ENCODE measurements at regions not wholly inside any gene's neighbourhood (a gene's known extent, or its start where the extent isn't known, plus 50 kb on each side); places are given as distances from the start of the nearest gene placed in this dataset.

DNA sequence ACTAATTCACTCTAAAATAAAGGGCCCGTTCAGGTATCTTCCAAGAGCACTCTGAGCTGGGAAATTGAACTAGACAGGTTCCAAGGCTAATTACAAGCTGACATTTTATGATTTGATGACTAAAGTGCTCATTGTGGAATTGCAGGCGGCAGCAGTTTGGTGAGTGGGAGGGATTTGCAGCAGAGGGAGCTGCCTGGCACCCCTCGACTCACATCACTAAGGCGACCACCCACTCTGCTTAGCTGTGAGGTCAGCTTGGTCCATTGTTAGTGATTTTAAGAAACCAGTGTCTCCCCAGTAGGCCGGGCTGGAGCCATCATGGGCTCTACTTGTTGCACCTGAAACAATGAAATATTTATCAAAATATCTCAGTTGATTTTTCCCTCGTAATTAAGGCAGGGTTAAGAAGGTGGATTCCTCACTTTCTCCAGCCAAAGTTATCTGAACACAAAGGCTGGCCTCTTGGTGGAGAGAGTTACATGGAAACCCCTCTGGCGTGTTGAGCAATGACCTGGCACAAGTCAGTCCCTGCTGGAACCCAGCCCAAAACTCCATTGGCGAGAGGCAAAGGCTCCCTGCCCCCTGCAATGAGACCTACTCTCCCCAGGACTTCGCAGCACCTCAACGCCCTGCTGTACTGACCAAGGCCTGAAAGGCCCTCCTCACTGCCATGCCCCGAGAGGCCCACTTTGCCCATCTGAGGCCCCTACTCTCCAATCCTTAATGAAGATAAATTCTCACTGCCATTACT is 65.0 kb upstream of the ATP2B2 start:
- Histone ChIP-seq H3K27ac (ENCODE audit: low read length) (no peak overlapping the region), H3K27me3 (ENCODE audit: control insufficient read depth, insufficient read depth, low read length) (peaks cover 3% of the 10 kb centered on the region), H3K4me3 (ENCODE audit: low read depth in 2 of 2, low read length in 2 of 2) (no peak overlapping the region), H3K36me3 (ENCODE audit: control insufficient read depth, insufficient read depth, low read length) (no peaks in the 10 kb centered on the region), H3K4me1 (ENCODE audit: control insufficient read depth, insufficient read depth, low read length) (no peaks in the 10 kb centered on the region), H3K9me3 (ENCODE audit: control insufficient read depth, insufficient read depth, low read depth, low read length) (no peaks in the 10 kb centered on the region)
- ATAC-seq (no peak), DNase-seq (ENCODE audit: low read depth, low spot score) (no peak)
- TF ChIP-seq, protein P1, sequence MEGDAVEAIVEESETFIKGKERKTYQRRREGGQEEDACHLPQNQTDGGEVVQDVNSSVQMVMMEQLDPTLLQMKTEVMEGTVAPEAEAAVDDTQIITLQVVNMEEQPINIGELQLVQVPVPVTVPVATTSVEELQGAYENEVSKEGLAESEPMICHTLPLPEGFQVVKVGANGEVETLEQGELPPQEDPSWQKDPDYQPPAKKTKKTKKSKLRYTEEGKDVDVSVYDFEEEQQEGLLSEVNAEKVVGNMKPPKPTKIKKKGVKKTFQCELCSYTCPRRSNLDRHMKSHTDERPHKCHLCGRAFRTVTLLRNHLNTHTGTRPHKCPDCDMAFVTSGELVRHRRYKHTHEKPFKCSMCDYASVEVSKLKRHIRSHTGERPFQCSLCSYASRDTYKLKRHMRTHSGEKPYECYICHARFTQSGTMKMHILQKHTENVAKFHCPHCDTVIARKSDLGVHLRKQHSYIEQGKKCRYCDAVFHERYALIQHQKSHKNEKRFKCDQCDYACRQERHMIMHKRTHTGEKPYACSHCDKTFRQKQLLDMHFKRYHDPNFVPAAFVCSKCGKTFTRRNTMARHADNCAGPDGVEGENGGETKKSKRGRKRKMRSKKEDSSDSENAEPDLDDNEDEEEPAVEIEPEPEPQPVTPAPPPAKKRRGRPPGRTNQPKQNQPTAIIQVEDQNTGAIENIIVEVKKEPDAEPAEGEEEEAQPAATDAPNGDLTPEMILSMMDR (IDR thresholded peaks at IDR 0.05): no peak
- TF ChIP-seq POLR2AphosphoS5 (IDR thresholded peaks at IDR 0.05; ENCODE audit: low read depth, low read length) (no peak), SIN3A (IDR thresholded peaks at IDR 0.05; ENCODE audit: borderline replicate concordance, insufficient read depth, low read depth, low read length) (no peak), TCF7L2 (IDR thresholded peaks at IDR 0.05; ENCODE audit: low read depth, low read length) (no peak)
- TF ChIP-seq, protein P2, sequence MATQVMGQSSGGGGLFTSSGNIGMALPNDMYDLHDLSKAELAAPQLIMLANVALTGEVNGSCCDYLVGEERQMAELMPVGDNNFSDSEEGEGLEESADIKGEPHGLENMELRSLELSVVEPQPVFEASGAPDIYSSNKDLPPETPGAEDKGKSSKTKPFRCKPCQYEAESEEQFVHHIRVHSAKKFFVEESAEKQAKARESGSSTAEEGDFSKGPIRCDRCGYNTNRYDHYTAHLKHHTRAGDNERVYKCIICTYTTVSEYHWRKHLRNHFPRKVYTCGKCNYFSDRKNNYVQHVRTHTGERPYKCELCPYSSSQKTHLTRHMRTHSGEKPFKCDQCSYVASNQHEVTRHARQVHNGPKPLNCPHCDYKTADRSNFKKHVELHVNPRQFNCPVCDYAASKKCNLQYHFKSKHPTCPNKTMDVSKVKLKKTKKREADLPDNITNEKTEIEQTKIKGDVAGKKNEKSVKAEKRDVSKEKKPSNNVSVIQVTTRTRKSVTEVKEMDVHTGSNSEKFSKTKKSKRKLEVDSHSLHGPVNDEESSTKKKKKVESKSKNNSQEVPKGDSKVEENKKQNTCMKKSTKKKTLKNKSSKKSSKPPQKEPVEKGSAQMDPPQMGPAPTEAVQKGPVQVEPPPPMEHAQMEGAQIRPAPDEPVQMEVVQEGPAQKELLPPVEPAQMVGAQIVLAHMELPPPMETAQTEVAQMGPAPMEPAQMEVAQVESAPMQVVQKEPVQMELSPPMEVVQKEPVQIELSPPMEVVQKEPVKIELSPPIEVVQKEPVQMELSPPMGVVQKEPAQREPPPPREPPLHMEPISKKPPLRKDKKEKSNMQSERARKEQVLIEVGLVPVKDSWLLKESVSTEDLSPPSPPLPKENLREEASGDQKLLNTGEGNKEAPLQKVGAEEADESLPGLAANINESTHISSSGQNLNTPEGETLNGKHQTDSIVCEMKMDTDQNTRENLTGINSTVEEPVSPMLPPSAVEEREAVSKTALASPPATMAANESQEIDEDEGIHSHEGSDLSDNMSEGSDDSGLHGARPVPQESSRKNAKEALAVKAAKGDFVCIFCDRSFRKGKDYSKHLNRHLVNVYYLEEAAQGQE (IDR thresholded peaks at IDR 0.05; ENCODE audit: insufficient read depth in 1 of 2, low read depth in 2 of 2, low read length in 1 of 2): no peak
- ChIA-PET POLR2A (no interaction called here), CTCF (no interaction called here)
- intact Hi-C loops (cut with micrococcal nuclease; ENCODE audit: unreplicated experiment): no loop called here
- in situ Hi-C loops (cut with HindIII; ENCODE audit: low pct_unique_long_range_greater_than_20kb, low sequenced_read_pairs): no loop called here
- no TSS peak for BruUV-seq (replicated peaks)

DNA sequence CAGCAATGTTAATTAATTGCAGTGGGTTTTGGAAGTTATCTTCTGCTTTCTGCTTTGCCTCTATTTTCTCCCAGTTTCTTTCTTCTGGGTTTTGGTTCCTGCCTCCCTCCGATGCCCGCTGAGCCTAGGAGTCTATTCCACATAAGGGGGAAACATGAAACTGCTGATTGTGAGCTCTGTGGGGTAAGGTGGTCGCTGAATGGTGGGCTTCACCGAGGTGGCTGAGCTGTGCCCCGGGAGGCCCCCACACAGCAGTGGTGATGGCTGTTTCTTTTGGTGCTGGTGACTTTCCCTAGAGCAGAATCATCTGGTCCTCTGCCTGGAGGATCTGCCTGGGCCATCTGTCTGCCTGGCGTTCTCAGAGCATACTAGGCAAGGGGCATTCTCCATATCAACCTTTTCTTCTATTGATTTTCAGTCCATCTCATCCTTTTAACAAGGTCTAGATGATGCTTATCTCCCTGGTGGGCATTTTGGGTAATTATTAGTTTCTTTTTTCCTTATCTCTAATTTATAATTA is 68.8 kb upstream of the ATP2B2 start:
- peaks cover 3% of the 10 kb centered on the region; the same call in 1 of the 2 replicates for H3K27me3 ChIP-seq (ENCODE audit: control insufficient read depth, insufficient read depth, low read length)
- no peaks in the 10 kb centered on the region for H3K4me1 ChIP-seq (ENCODE audit: control insufficient read depth, insufficient read depth, low read length)
- POLR2A ChIA-PET: no interaction called here
- no peaks in the 10 kb centered on the region for H3K9me3 ChIP-seq (ENCODE audit: control insufficient read depth, insufficient read depth, low read depth, low read length)
- BruUV-seq (replicated peaks): no TSS peak
- H3K4me3 ChIP-seq (ENCODE audit: low read depth in 2 of 2, low read length in 2 of 2): no peak overlapping the region
- TF ChIP-seq, protein P2 (IDR thresholded peaks at IDR 0.05; ENCODE audit: insufficient read depth in 1 of 2, low read depth in 2 of 2, low read length in 1 of 2): no peak
- no peak for TF ChIP-seq POLR2AphosphoS5 (IDR thresholded peaks at IDR 0.05; ENCODE audit: low read depth, low read length)
- no peak for TF ChIP-seq TCF7L2 (IDR thresholded peaks at IDR 0.05; ENCODE audit: low read depth, low read length)
- H3K27ac ChIP-seq (ENCODE audit: low read length): no peak overlapping the region
- intact Hi-C loops (cut with micrococcal nuclease; ENCODE audit: unreplicated experiment): no loop called here
- in situ Hi-C loops (cut with HindIII; ENCODE audit: low pct_unique_long_range_greater_than_20kb, low sequenced_read_pairs): no loop called here
- ATAC-seq: no peak
- no peak for DNase-seq (ENCODE audit: low read depth, low spot score)
- CTCF ChIA-PET: no interaction called here
- no peaks in the 10 kb centered on the region for H3K36me3 ChIP-seq (ENCODE audit: control insufficient read depth, insufficient read depth, low read length)
